Endothelial cell (in vitro differentiated cells): ENCODE measurements at regions not wholly inside any gene's neighbourhood (a gene's known extent, or its start where the extent isn't known, plus 50 kb on each side); places are given as distances from the start of the nearest gene placed in this dataset.

Experiments used
- DNase-seq: peaks from one replicate; pipeline ENCODE4 v3.0.0; 2021; ENCODE audit warnings: low spot score
- H3K27ac Mint-ChIP-seq: one replicate; pipeline ENCODE4 v1.8.0; 2021; ENCODE audit warnings: mixed read lengths, inconsistent platforms; ENCODE audit not compliant: unreplicated experiment
- H3K27me3 Mint-ChIP-seq: one replicate; pipeline ENCODE4 v1.8.0; 2021; ENCODE audit warnings: mild to moderate bottlenecking, moderate library complexity, mixed read lengths, inconsistent platforms; ENCODE audit not compliant: unreplicated experiment
- H3K36me3 Mint-ChIP-seq: one replicate; pipeline ENCODE4 v1.8.0; 2021; ENCODE audit warnings: mild to moderate bottlenecking, low read depth, mixed read lengths, inconsistent platforms; ENCODE audit not compliant: unreplicated experiment
- H3K4me1 Mint-ChIP-seq: one replicate; pipeline ENCODE4 v1.8.0; 2021; ENCODE audit warnings: mild to moderate bottlenecking, mixed read lengths, inconsistent platforms; ENCODE audit not compliant: unreplicated experiment
- H3K4me3 Mint-ChIP-seq: one replicate; pipeline ENCODE4 v1.8.0; 2021; ENCODE audit warnings: mild to moderate bottlenecking, mixed read lengths, inconsistent platforms; ENCODE audit not compliant: unreplicated experiment
- H3K9me3 Mint-ChIP-seq: one replicate; pipeline ENCODE4 v1.8.0; 2021; ENCODE audit warnings: mixed read lengths, inconsistent platforms; ENCODE audit not compliant: unreplicated experiment
- TF ChIP-seq, protein P1 (sequence below): fragments of 200-600 bp; sonication (generic); IDR thresholded peaks from one replicate; pipeline ENCODE4 v1.5.0; 2021; ENCODE audit warnings: antibody characterized with exemption; ENCODE audit not compliant: unreplicated experiment

DNA sequence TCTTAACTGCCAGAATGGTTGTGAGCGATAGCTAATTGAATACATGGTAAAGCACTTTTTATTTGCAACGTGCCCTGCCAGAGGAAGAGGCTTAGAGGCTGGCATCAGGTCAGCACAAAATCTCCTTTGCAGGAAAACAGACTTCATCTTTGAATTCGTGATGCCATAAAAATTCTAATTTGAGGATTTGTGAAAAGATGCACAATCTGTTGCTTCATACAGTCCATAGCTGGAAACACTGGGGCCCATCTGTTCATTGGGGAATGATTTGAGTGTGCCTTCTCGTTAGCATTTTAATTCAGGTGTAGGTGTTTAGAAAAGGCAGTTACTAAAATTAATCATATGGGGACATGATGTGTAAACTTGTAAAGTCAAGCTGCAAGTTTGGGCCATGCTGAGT is 876.0 kb downstream of the SLC4A3 start:
- TF ChIP-seq, protein P1, sequence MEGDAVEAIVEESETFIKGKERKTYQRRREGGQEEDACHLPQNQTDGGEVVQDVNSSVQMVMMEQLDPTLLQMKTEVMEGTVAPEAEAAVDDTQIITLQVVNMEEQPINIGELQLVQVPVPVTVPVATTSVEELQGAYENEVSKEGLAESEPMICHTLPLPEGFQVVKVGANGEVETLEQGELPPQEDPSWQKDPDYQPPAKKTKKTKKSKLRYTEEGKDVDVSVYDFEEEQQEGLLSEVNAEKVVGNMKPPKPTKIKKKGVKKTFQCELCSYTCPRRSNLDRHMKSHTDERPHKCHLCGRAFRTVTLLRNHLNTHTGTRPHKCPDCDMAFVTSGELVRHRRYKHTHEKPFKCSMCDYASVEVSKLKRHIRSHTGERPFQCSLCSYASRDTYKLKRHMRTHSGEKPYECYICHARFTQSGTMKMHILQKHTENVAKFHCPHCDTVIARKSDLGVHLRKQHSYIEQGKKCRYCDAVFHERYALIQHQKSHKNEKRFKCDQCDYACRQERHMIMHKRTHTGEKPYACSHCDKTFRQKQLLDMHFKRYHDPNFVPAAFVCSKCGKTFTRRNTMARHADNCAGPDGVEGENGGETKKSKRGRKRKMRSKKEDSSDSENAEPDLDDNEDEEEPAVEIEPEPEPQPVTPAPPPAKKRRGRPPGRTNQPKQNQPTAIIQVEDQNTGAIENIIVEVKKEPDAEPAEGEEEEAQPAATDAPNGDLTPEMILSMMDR = no peak
- Mint-ChIP-seq H3K27me3 (no peaks in the 10 kb centered on the region), H3K4me1 (peaks cover 13% of the 10 kb centered on the region), H3K4me3 (no peak overlapping the region), H3K9me3 (no peaks in the 10 kb centered on the region), H3K27ac (no peak overlapping the region), H3K36me3 (peaks cover 4% of the 10 kb centered on the region)
- no peak for DNase-seq

DNA sequence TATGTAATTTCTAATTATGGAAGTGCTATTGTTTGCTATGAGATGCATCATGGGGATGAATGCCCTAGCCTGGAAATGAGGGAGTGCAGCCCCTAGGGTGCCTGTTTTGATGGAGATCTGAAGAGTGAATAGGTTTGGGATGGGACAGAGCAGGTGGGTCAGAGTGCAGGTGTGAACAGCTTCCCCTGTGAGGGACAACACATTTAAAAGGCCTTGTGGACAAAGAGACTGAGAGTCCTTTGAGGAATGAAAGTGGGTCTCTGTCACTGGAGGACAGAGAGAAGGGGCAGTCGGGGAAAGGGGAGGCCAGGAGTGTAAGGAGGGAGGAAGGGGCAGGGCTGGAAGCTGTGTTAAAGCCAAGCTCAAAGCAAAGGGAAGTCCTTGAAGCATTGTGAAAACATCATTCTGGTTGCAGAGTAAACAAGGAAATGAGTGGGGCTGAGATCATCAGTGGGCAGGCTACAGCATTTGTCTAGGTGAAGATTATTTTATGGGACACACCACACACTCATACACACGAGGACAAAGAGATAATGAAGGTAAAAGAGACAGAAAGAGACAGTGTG is 877.6 kb downstream of the SLC4A3 start:
- no peak overlapping the region for H3K27ac Mint-ChIP-seq
- peaks cover 4% of the 10 kb centered on the region for H3K36me3 Mint-ChIP-seq
- DNase-seq = peak; percentile 7
- peaks cover 13% of the 10 kb centered on the region for H3K4me1 Mint-ChIP-seq
- no peaks in the 10 kb centered on the region for H3K9me3 Mint-ChIP-seq
- TF ChIP-seq, protein P1 = no peak
- no peak overlapping the region for H3K4me3 Mint-ChIP-seq
- no peaks in the 10 kb centered on the region for H3K27me3 Mint-ChIP-seq

DNA sequence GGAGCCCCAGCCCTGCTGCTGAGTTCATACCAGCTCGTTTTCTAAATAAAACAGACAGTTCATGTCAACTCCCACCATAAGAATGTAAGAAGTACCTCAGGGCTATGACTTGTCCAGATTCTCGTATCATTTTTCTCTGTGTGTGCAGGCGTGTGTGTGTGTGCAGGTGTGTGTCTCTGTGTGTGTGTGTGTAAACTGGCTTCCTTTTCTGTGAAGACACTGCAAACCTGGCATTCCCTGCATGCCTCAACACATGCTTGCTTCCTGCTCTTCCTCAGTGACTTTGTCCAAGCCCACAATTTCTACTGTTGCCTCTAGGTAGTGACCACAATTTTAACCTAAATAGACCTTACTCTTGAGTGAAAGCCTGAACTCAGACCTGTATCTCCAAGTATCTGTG is 879.0 kb downstream of the SLC4A3 start:
- TF ChIP-seq, protein P1 = no peak
- Mint-ChIP-seq H3K36me3 (no peaks in the 10 kb centered on the region), H3K9me3 (no peaks in the 10 kb centered on the region), H3K4me1 (peaks cover 13% of the 10 kb centered on the region), H3K27ac (no peak overlapping the region), H3K27me3 (no peaks in the 10 kb centered on the region), H3K4me3 (no peak overlapping the region)
- DNase-seq = no peak

DNA sequence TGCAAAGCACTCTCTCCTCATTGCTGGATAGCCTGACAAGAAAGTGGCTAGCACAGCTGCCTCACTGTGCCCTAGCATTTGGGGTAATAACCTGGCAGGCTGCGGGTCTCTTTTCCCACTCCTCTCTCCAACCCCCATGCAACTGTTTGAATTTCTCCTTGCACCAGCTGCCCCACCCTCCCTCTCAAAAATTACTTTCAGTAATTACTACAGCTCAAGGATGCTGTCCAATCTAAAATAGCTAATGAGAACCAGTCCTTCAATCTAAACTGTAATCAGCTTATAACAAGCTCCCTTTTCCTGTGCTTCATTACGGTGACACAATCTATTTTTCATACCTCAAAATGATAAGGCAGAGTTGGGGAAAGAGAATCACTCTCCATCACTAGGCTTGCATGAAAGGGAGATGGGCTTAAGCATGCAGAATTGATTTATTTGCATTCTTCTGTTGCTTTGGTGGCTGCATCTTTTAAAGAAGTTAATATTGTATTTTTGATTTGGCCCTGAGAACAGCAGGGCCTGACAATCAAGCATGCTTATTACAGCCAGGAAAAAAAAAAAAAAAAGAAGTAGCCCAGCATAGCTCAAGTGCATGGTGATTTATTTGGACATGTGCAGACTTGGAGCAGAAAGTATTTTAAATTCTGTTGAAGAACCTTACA is 881.8 kb downstream of the SLC4A3 start:
- H3K4me1 Mint-ChIP-seq = peaks cover 13% of the 10 kb centered on the region
- no peak overlapping the region for H3K27ac Mint-ChIP-seq

DNA sequence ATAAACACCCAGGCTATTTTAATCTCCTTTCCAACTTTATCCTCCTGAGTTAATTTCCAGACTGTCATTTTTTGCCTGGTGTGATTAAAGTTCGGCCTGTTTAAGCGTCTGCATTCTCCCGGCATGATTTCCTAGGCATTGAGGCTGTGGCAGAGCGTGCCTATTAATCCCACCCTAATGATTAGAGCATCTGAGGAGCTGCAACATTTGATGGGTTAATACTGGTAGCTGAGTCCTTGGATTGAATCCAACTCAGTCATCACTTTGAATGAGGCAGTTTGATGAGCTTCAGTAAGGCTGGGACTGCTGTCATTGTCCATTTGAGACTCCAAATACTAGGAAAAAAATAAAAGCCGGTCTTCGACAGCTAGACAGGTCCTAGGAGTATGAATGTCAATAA is 882.5 kb downstream of the SLC4A3 start:
- no peak overlapping the region for H3K27ac Mint-ChIP-seq
- H3K27me3 Mint-ChIP-seq = no peaks in the 10 kb centered on the region
- DNase-seq = no peak
- no peaks in the 10 kb centered on the region for H3K9me3 Mint-ChIP-seq
- peaks cover 10% of the 10 kb centered on the region for H3K4me1 Mint-ChIP-seq
- H3K4me3 Mint-ChIP-seq = no peak overlapping the region
- no peaks in the 10 kb centered on the region for H3K36me3 Mint-ChIP-seq
- TF ChIP-seq, protein P1 = no peak

More for the DNA sequence above, 881.8 kb downstream of the SLC4A3 start:
- no peak for DNase-seq
- TF ChIP-seq, protein P1 = no peak
- Mint-ChIP-seq H3K9me3 (no peaks in the 10 kb centered on the region), H3K27me3 (no peaks in the 10 kb centered on the region), H3K4me3 (no peak overlapping the region), H3K36me3 (no peaks in the 10 kb centered on the region)
